Activated CD8-positive, alpha-beta memory T cell treated with anti-CD3 and anti-CD28 coated beads, Interleukin-2, amount 50 U/mL, for 1 hour (primary cell): ENCODE measurements at regions not wholly inside any gene's neighbourhood (a gene's known extent, or its start where the extent isn't known, plus 50 kb on each side); places are given as distances from the start of the nearest gene placed in this dataset.

Source experiments
- DNase-seq: peaks from one replicate; pipeline ENCODE4 v3.0.0-alpha.2; 2020; ENCODE audit errors: extremely low read depth

GRCh38 chr13:83955011-83955410, 72.7 kb upstream of the SLITRK1 start:
- no peak for DNase-seq

DNA sequence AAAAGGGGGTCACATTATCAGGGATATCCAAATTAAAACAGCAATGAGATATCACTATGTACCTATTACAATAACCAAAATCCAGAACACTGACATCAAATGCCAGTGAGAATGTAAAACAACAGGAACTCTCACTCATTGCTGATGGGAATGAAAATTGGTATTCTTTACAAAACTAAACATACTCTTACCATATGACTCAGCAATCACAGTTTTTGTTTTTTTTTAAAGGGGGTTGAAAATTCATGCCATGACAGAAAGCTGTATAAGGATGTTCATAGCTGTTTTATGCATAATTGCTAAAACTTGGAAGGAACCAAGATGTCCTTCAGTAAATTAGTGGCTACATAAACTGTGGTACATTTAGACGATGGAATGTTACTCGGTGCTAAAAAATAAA, 71.6 kb upstream of the SLITRK1 start:
- DNase-seq: no peak

- DNase-seq: no peak
Measured at GRCh38 chr13:83950293-83950692, 68.0 kb upstream of the SLITRK1 start.

- DNase-seq: no peak
Measured at GRCh38 chr13:83943530-83944279, 61.4 kb upstream of the SLITRK1 start.

DNA sequence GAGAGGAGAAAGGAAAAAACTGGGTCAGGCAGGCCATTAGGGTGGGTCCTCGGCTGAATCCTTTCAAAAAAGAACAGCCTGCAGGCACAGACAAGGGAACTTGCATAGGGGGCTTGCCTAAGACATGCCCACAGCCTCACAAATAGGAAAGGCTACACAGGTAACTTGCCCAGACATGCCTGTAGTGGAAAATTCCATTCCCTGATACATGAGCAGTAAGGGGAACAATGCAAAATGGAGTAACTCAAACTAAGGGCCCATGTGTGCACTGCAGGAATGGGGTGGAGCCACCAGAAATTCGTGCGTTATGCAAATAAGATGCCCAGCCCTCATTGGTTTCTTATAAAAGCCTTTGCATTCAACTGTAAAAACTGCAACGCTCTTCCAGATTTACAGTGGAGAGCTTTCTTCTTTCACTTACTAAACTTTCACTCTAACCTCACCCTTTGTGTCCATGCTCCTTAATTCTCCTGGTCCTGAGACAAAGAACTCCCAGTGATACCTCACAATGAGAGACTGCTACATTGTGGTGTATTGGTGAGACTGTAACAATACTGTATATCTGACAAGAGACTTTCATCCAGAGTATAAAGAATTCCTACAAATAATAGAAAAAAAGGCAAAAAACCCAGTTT, 59.5 kb upstream of the SLITRK1 start:
- no peak for DNase-seq

GRCh38 chr13:83940742-83941141, 58.5 kb upstream of the SLITRK1 start:
- DNase-seq: no peak

GRCh38 chr13:83937579-83937978, 55.3 kb upstream of the SLITRK1 start:
- DNase-seq: no peak

GRCh38 chr13:83935566-83935965, 53.3 kb upstream of the SLITRK1 start:
- DNase-seq: no peak
